ENCODE measurements at regions not wholly inside any gene's neighbourhood (a gene's known extent, or its start where the extent isn't known, plus 50 kb on each side); places are given as distances from the start of the nearest gene placed in this dataset.

DNA sequence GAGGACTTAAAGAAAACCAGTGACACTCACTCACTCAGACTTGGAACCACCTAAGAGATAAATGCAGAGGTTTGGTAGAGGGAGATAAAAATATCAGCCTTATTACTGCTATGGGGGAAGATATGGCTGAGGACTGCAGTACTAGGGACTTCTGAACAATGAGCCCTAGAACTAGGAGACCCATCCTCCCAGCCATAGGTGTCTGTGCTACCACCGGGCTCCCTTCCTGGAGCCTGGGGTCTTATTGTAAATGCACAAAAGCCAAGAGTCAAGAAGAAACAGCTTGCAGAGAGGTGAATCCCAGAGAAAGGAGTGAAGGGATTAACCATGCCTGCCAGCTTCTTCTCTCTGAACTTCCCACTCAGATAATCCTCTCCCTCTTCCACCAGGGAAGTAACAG is 108.3 kb upstream of the AKR1E2 start:
- no peak overlapping the region for H3K4me2 ChIP-seq (ENCODE audit: insufficient read depth, low read length)
- BruUV-seq (replicated peaks), result no TSS peak
- H3K79me2 ChIP-seq (ENCODE audit: control insufficient read depth, insufficient read depth, low read length), result no peaks in the 10 kb centered on the region
- dilution Hi-C loops (cut with MboI; ENCODE audit: extremely low pct_ligation_motif_present, low sequenced_read_pairs) (no loop called here), intact Hi-C loops (cut with micrococcal nuclease) (no loop called here)
- peak overlapping the region; percentile 60 for H2AFZ ChIP-seq (ENCODE audit: low read depth, low read length)
- H3K9ac ChIP-seq (replicated peaks; ENCODE audit: extremely low read depth, insufficient read depth, low read length), result no peak overlapping the region
- H4K20me1 ChIP-seq (replicated peaks; ENCODE audit: control insufficient read depth, extremely low read depth, insufficient read depth, low read length), result no peaks in the 10 kb centered on the region
- TF ChIP-seq EZH2 (IDR thresholded peaks at IDR 0.05; ENCODE audit: borderline replicate concordance, low read depth, low read length, severe bottlenecking) (no peak), MYC (IDR thresholded peaks at IDR 0.05; ENCODE audit: low read depth, low read length) (no peak), GATA2 (IDR thresholded peaks at IDR 0.05; ENCODE audit: insufficient read depth, insufficient read length, low read depth, low read length) (no peak), POLR2A (IDR thresholded peaks at IDR 0.05; ENCODE audit: low read depth, low read length) (no peak), FOS (IDR thresholded peaks at IDR 0.05; ENCODE audit: borderline replicate concordance, insufficient read depth, low read length) (no peak), JUN (IDR thresholded peaks at IDR 0.05; ENCODE audit: borderline replicate concordance, insufficient read depth, insufficient read length, low read depth) (no peak), POLR2AphosphoS5 (IDR thresholded peaks at IDR 0.05; ENCODE audit: insufficient read depth, low read depth, low read length) (no peak)
- TF ChIP-seq, protein P1, sequence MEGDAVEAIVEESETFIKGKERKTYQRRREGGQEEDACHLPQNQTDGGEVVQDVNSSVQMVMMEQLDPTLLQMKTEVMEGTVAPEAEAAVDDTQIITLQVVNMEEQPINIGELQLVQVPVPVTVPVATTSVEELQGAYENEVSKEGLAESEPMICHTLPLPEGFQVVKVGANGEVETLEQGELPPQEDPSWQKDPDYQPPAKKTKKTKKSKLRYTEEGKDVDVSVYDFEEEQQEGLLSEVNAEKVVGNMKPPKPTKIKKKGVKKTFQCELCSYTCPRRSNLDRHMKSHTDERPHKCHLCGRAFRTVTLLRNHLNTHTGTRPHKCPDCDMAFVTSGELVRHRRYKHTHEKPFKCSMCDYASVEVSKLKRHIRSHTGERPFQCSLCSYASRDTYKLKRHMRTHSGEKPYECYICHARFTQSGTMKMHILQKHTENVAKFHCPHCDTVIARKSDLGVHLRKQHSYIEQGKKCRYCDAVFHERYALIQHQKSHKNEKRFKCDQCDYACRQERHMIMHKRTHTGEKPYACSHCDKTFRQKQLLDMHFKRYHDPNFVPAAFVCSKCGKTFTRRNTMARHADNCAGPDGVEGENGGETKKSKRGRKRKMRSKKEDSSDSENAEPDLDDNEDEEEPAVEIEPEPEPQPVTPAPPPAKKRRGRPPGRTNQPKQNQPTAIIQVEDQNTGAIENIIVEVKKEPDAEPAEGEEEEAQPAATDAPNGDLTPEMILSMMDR (IDR thresholded peaks at IDR 0.05; ENCODE audit: extremely low read depth in 1 of 2, insufficient read depth in 1 of 2, low read depth in 1 of 2, low read length in 2 of 2), result no peak
- TF ChIP-seq, protein P2, sequence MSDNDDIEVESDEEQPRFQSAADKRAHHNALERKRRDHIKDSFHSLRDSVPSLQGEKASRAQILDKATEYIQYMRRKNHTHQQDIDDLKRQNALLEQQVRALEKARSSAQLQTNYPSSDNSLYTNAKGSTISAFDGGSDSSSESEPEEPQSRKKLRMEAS (IDR thresholded peaks at IDR 0.05; ENCODE audit: insufficient read depth, insufficient read length), result no peak
- no peaks in the 10 kb centered on the region for H3K36me3 ChIP-seq (ENCODE audit: control insufficient read depth in 2 of 2, extremely low read depth in 1 of 2, insufficient read depth in 2 of 2, low read length in 2 of 2)
- POLR2A ChIA-PET, result no interaction called here
- CTCF ChIA-PET, result interaction anchor here (2.3 to 2.6 kb wide), 2 partner anchors 10 to 30 kb away, joined by 5 to 6 read pairs; no protein-coding TSS in a partner anchor
- DNase-seq (ENCODE audit: low read depth, low spot score), result no peak
- no peaks in the 10 kb centered on the region for H3K9me3 ChIP-seq (replicated peaks; ENCODE audit: control insufficient read depth, insufficient read depth, low read length)
- no peaks in the 10 kb centered on the region for H3K9me1 ChIP-seq (replicated peaks; ENCODE audit: control insufficient read depth, extremely low read depth, insufficient read depth, low read length)
- no peaks in the 10 kb centered on the region for H3K4me1 ChIP-seq (ENCODE audit: control insufficient read depth, extremely low read depth, insufficient read depth, low read length)
- no peak overlapping the region for H3K27ac ChIP-seq (ENCODE audit: insufficient read depth, low read depth, low read length)
- H3K4me3 ChIP-seq (replicated peaks in 1 of 3; ENCODE audit: insufficient read depth in 1 of 3, low read depth in 1 of 3, low read length in 3 of 3), result no peak overlapping the region
- no peaks in the 10 kb centered on the region for H3K27me3 ChIP-seq (ENCODE audit: control insufficient read depth in 2 of 2, insufficient read depth in 2 of 2, low read length in 2 of 2)
- FAIRE-seq, result no peak
